Keratinocyte (primary cell): ENCODE measurements at regions not wholly inside any gene's neighbourhood (a gene's known extent, or its start where the extent isn't known, plus 50 kb on each side); places are given as distances from the start of the nearest gene placed in this dataset.

Source experiments
- DNase-seq: peaks from one replicate; pipeline ENCODE4 v3.0.0-alpha.2; 2011; ENCODE audit warnings: low read depth, missing footprints, low spot score
- FAIRE-seq: peaks from 2 replicates; lab custom pipeline; 2011; peaks lifted over from hg19 to GRCh38; lab: Jason Lieb, UNC
- H2AFZ ChIP-seq: 2 replicates; pipeline ENCODE4 v1.6.0; 2012; ENCODE audit warnings: low read length, control low read depth, inconsistent platforms; ENCODE audit not compliant: control insufficient read depth
- H3K27ac ChIP-seq: 2 replicates; pipeline ENCODE4 v1.5.1; 2011; ENCODE audit warnings: low read length; ENCODE audit not compliant: control insufficient read depth, insufficient read depth
- H3K27me3 ChIP-seq: 3 replicates; pipeline ENCODE4 v1.6.0; 2011; ENCODE audit warnings: low read length; ENCODE audit not compliant: control insufficient read depth, insufficient read depth; ENCODE audit errors: extremely low read depth
- H3K36me3 ChIP-seq, 2 experiments: 2 replicates in 1 of 2; 3 replicates in 1 of 2; pipeline ENCODE4 v1.5.1; 2011; ENCODE audit warnings: low read length in 2 of 2, mild to moderate bottlenecking in 1 of 2; ENCODE audit not compliant: control insufficient read depth in 2 of 2, insufficient read depth in 2 of 2; ENCODE audit errors: extremely low read depth in 1 of 2
- H3K4me1 ChIP-seq: 3 replicates; pipeline ENCODE4 v1.5.1; 2011; ENCODE audit warnings: low read length; ENCODE audit not compliant: control insufficient read depth, insufficient read depth; ENCODE audit errors: extremely low read depth
- H3K4me2 ChIP-seq: 3 replicates; pipeline ENCODE4 v1.6.0; 2011; ENCODE audit warnings: low read depth, low read length; ENCODE audit not compliant: control insufficient read depth, insufficient read depth; ENCODE audit errors: extremely low read depth
- H3K4me3 ChIP-seq, 3 experiments: fragments of 200-600 bp in 1 of 3; sonication (generic) in 1 of 3; 2 replicates in 2 of 3; 3 replicates in 1 of 3; pipeline ENCODE4 v1.5.1; 2011 to 2016; ENCODE audit warnings: low read length in 3 of 3, mild to moderate bottlenecking in 3 of 3, control low read depth in 2 of 3, inconsistent platforms in 1 of 3, low read depth in 1 of 3, mixed read lengths in 1 of 3, mixed run types in 1 of 3, moderate library complexity in 1 of 3; ENCODE audit not compliant: control insufficient read depth in 2 of 3, insufficient read depth in 2 of 3; ENCODE audit errors: extremely low read depth in 1 of 3
- H3K79me2 ChIP-seq: 2 replicates; pipeline ENCODE4 v1.6.0; 2012; ENCODE audit warnings: low read length; ENCODE audit not compliant: control insufficient read depth, insufficient read depth
- H3K9ac ChIP-seq: 3 replicates; pipeline ENCODE4 v1.6.0; 2011; ENCODE audit warnings: low read length; ENCODE audit not compliant: control insufficient read depth, insufficient read depth; ENCODE audit errors: extremely low read depth
- H3K9me1 ChIP-seq: 3 replicates; pipeline ENCODE4 v1.6.0; 2011; ENCODE audit warnings: low read length; ENCODE audit not compliant: control insufficient read depth, insufficient read depth; ENCODE audit errors: extremely low read depth
- H3K9me3 ChIP-seq: 2 replicates; pipeline ENCODE4 v1.5.1; 2012; ENCODE audit warnings: low read depth, low read length; ENCODE audit not compliant: control insufficient read depth
- H4K20me1 ChIP-seq: 3 replicates; pipeline ENCODE4 v1.6.0; 2011; ENCODE audit warnings: low read length; ENCODE audit not compliant: control insufficient read depth, insufficient read depth; ENCODE audit errors: extremely low read depth
- CTCF ChIP-seq, 3 experiments: IDR thresholded peaks in 1 of 3; conservative IDR thresholded peaks in 1 of 3; optimal IDR thresholded peaks in 1 of 3; 2 replicates in 2 of 3; 3 replicates in 1 of 3; pipeline versions ENCODE3 to v1.5.1; 2011; ENCODE audit warnings: low read length in 3 of 3, mild to moderate bottlenecking in 3 of 3, moderate library complexity in 2 of 3, control low read depth in 1 of 3, inconsistent platforms in 1 of 3; ENCODE audit not compliant: insufficient read depth in 2 of 3; ENCODE audit errors: extremely low read depth in 1 of 3
- EZH2 ChIP-seq: IDR thresholded peaks from one replicate; pipeline ENCODE4 v1.6.1; 2012; ENCODE audit warnings: inconsistent platforms, mild to moderate bottlenecking, low read length, moderate library complexity
- dilution Hi-C: fragments of 300-500 bp; cut with MboI; formaldehyde crosslinking; loops from one replicate; pipeline ENCODE4 v1.7.0; 2020; ENCODE audit warnings: low sequenced_read_pairs; ENCODE audit not compliant: extremely low pct_ligation_motif_present

GRCh38 chr4:173827707-173828106, 297.7 kb upstream of the HAND2 start:
- no peaks in the 10 kb centered on the region for H4K20me1 ChIP-seq
- FAIRE-seq (no peak), DNase-seq (no peak)
- H3K79me2 ChIP-seq: no peaks in the 10 kb centered on the region
- TF ChIP-seq CTCF (optimal IDR thresholded peaks at IDR 0.05 in 1 of 3, IDR thresholded peaks at IDR 0.05 in 1 of 3, conservative IDR thresholded peaks at IDR 0.05 in 1 of 3; ENCODE audit: extremely low read depth in 1 of 3, insufficient read depth in 2 of 3, low read length in 3 of 3): no peak
- no peak for TF ChIP-seq EZH2
- no peak overlapping the region for H3K9ac ChIP-seq
- dilution Hi-C loops: no loop called here
- H2AFZ ChIP-seq: no peak overlapping the region
- H3K9me3 ChIP-seq: no peaks in the 10 kb centered on the region
- H3K4me2 ChIP-seq: no peak overlapping the region
- H3K27ac ChIP-seq: no peak overlapping the region
- no peaks in the 10 kb centered on the region for H3K4me1 ChIP-seq
- no peaks in the 10 kb centered on the region for H3K9me1 ChIP-seq
- no peaks in the 10 kb centered on the region for H3K36me3 ChIP-seq
- H3K27me3 ChIP-seq: no peaks in the 10 kb centered on the region
- no peak overlapping the region for H3K4me3 ChIP-seq

- dilution Hi-C loops: no loop called here
- Histone ChIP-seq H3K4me1 (no peaks in the 10 kb centered on the region), H3K4me3 (no peak overlapping the region), H4K20me1 (no peaks in the 10 kb centered on the region), H3K9ac (no peak overlapping the region), H3K4me2 (no peak overlapping the region), H2AFZ (no peak overlapping the region), H3K27me3 (no peaks in the 10 kb centered on the region), H3K79me2 (no peaks in the 10 kb centered on the region), H3K9me3 (no peaks in the 10 kb centered on the region), H3K27ac (no peak overlapping the region), H3K9me1 (no peaks in the 10 kb centered on the region), H3K36me3 (no peaks in the 10 kb centered on the region)
- FAIRE-seq (no peak), DNase-seq (no peak)
- TF ChIP-seq EZH2: no peak
- no peak for TF ChIP-seq CTCF (optimal IDR thresholded peaks at IDR 0.05 in 1 of 3, IDR thresholded peaks at IDR 0.05 in 1 of 3, conservative IDR thresholded peaks at IDR 0.05 in 1 of 3; ENCODE audit: extremely low read depth in 1 of 3, insufficient read depth in 2 of 3, low read length in 3 of 3)
Observed at GRCh38 chr4:173821876-173822275, 291.8 kb upstream of the HAND2 start.
